T-helper 2 cell treated with Interferon-gamma antibody and Interleukin-4, amounts not matched to agents 5 μg/mL and 100 μg/mL, for 36 hours (primary cell): ENCODE measurements at regions not wholly inside any gene's neighbourhood (a gene's known extent, or its start where the extent isn't known, plus 50 kb on each side); places are given as distances from the start of the nearest gene placed in this dataset.

Source experiments
- DNase-seq: peaks from one replicate; pipeline ENCODE4 v3.0.0; 2021; ENCODE audit warnings: low spot score
- H3K27ac Mint-ChIP-seq: one replicate; pipeline ENCODE4 v1.8.0; 2021; ENCODE audit warnings: mild to moderate bottlenecking, mixed read lengths
- H3K27me3 Mint-ChIP-seq: one replicate; pipeline ENCODE4 v1.8.0; 2021; ENCODE audit warnings: low read depth, mixed read lengths
- H3K36me3 Mint-ChIP-seq: one replicate; pipeline ENCODE4 v1.8.0; 2021; ENCODE audit warnings: low read depth, mixed read lengths
- H3K4me1 Mint-ChIP-seq: one replicate; pipeline ENCODE4 v1.8.0; 2021; ENCODE audit warnings: low read depth, mixed read lengths
- H3K4me3 Mint-ChIP-seq: one replicate; pipeline ENCODE4 v1.8.0; 2022; ENCODE audit warnings: mild to moderate bottlenecking, moderate library complexity, mixed read lengths
- H3K9me3 Mint-ChIP-seq: one replicate; pipeline ENCODE4 v1.8.0; 2021; ENCODE audit warnings: mixed read lengths

GRCh38 chr1:217010253-217010652 lies 287.0 kb upstream of the ESRRG start:
- H3K4me1 Mint-ChIP-seq, result no peaks in the 10 kb centered on the region
- no peaks in the 10 kb centered on the region for H3K36me3 Mint-ChIP-seq
- no peaks in the 10 kb centered on the region for H3K27me3 Mint-ChIP-seq
- no peaks in the 10 kb centered on the region for H3K9me3 Mint-ChIP-seq
- no peak for DNase-seq
- H3K27ac Mint-ChIP-seq, result no peak overlapping the region
- no peak overlapping the region for H3K4me3 Mint-ChIP-seq

- Mint-ChIP-seq H3K27ac (no peak overlapping the region), H3K4me1 (no peaks in the 10 kb centered on the region), H3K27me3 (no peaks in the 10 kb centered on the region), H3K36me3 (no peaks in the 10 kb centered on the region), H3K9me3 (no peaks in the 10 kb centered on the region), H3K4me3 (no peak overlapping the region)
- DNase-seq, result no peak
These were observed 286.1 kb upstream of the ESRRG start for GRCh38 chr1:217009376-217009775.

GRCh38 chr1:217004776-217005436 lies 281.7 kb upstream of the ESRRG start:
- no peak overlapping the region for H3K27ac Mint-ChIP-seq
- no peaks in the 10 kb centered on the region for H3K27me3 Mint-ChIP-seq
- no peaks in the 10 kb centered on the region for H3K36me3 Mint-ChIP-seq
- H3K4me1 Mint-ChIP-seq, result no peaks in the 10 kb centered on the region
- no peaks in the 10 kb centered on the region for H3K9me3 Mint-ChIP-seq
- no peak overlapping the region for H3K4me3 Mint-ChIP-seq
- no peak for DNase-seq

GRCh38 chr1:217003355-217003754 lies 280.1 kb upstream of the ESRRG start:
- no peaks in the 10 kb centered on the region for H3K27me3 Mint-ChIP-seq
- H3K9me3 Mint-ChIP-seq, result no peaks in the 10 kb centered on the region
- no peaks in the 10 kb centered on the region for H3K4me1 Mint-ChIP-seq
- no peak overlapping the region for H3K27ac Mint-ChIP-seq
- H3K4me3 Mint-ChIP-seq, result no peak overlapping the region
- no peaks in the 10 kb centered on the region for H3K36me3 Mint-ChIP-seq
- DNase-seq, result no peak

GRCh38 chr1:216997831-216998230 lies 274.6 kb upstream of the ESRRG start:
- Mint-ChIP-seq H3K36me3 (no peaks in the 10 kb centered on the region), H3K27ac (no peak overlapping the region), H3K4me1 (no peaks in the 10 kb centered on the region), H3K27me3 (no peaks in the 10 kb centered on the region), H3K9me3 (no peaks in the 10 kb centered on the region), H3K4me3 (no peak overlapping the region)
- no peak for DNase-seq

- Mint-ChIP-seq H3K27ac (no peak overlapping the region), H3K36me3 (no peaks in the 10 kb centered on the region), H3K9me3 (no peaks in the 10 kb centered on the region), H3K27me3 (no peaks in the 10 kb centered on the region), H3K4me3 (no peak overlapping the region), H3K4me1 (no peaks in the 10 kb centered on the region)
- DNase-seq, result no peak
These were observed 273.8 kb upstream of the ESRRG start for GRCh38 chr1:216997069-216997468.

GRCh38 chr1:216984536-216984935 lies 261.3 kb upstream of the ESRRG start:
- DNase-seq, result no peak
- no peaks in the 10 kb centered on the region for H3K4me1 Mint-ChIP-seq
- no peak overlapping the region for H3K4me3 Mint-ChIP-seq
- no peak overlapping the region for H3K27ac Mint-ChIP-seq
- H3K9me3 Mint-ChIP-seq, result no peaks in the 10 kb centered on the region
- H3K27me3 Mint-ChIP-seq, result no peaks in the 10 kb centered on the region
- H3K36me3 Mint-ChIP-seq, result no peaks in the 10 kb centered on the region

- Mint-ChIP-seq H3K9me3 (no peaks in the 10 kb centered on the region), H3K36me3 (no peaks in the 10 kb centered on the region), H3K27me3 (no peaks in the 10 kb centered on the region), H3K4me1 (no peaks in the 10 kb centered on the region), H3K27ac (no peak overlapping the region), H3K4me3 (no peak overlapping the region)
- no peak for DNase-seq
These were observed 260.6 kb upstream of the ESRRG start for GRCh38 chr1:216983823-216984222.

GRCh38 chr1:216961516-216961915 lies 238.3 kb upstream of the ESRRG start:
- Mint-ChIP-seq H3K27me3 (no peaks in the 10 kb centered on the region), H3K4me1 (no peaks in the 10 kb centered on the region), H3K27ac (no peak overlapping the region), H3K36me3 (no peaks in the 10 kb centered on the region), H3K4me3 (no peak overlapping the region), H3K9me3 (peaks cover 6% of the 10 kb centered on the region)
- DNase-seq, result no peak

- H3K36me3 Mint-ChIP-seq, result no peaks in the 10 kb centered on the region
- H3K4me1 Mint-ChIP-seq, result no peaks in the 10 kb centered on the region
- no peak overlapping the region for H3K4me3 Mint-ChIP-seq
- H3K27me3 Mint-ChIP-seq, result no peaks in the 10 kb centered on the region
- peaks cover 10% of the 10 kb centered on the region for H3K9me3 Mint-ChIP-seq
- no peak for DNase-seq
- no peak overlapping the region for H3K27ac Mint-ChIP-seq
These were observed 237.5 kb upstream of the ESRRG start for GRCh38 chr1:216960716-216961115.

- no peak overlapping the region for H3K4me3 Mint-ChIP-seq
- H3K27me3 Mint-ChIP-seq, result no peaks in the 10 kb centered on the region
- H3K4me1 Mint-ChIP-seq, result no peaks in the 10 kb centered on the region
- no peak overlapping the region for H3K27ac Mint-ChIP-seq
- DNase-seq, result no peak
- H3K36me3 Mint-ChIP-seq, result no peaks in the 10 kb centered on the region
- peaks cover 15% of the 10 kb centered on the region for H3K9me3 Mint-ChIP-seq
These were observed 235.3 kb upstream of the ESRRG start for GRCh38 chr1:216958569-216958968.

- no peak overlapping the region for H3K27ac Mint-ChIP-seq
- no peaks in the 10 kb centered on the region for H3K27me3 Mint-ChIP-seq
- H3K4me1 Mint-ChIP-seq, result no peaks in the 10 kb centered on the region
- H3K4me3 Mint-ChIP-seq, result no peak overlapping the region
- H3K36me3 Mint-ChIP-seq, result no peaks in the 10 kb centered on the region
- peaks cover 16% of the 10 kb centered on the region for H3K9me3 Mint-ChIP-seq
- DNase-seq, result no peak
These were observed 230.3 kb upstream of the ESRRG start for GRCh38 chr1:216953495-216953894.

GRCh38 chr1:216952864-216953263 lies 229.6 kb upstream of the ESRRG start:
- Mint-ChIP-seq H3K9me3 (peaks cover 16% of the 10 kb centered on the region), H3K36me3 (no peaks in the 10 kb centered on the region), H3K4me1 (no peaks in the 10 kb centered on the region), H3K4me3 (no peak overlapping the region), H3K27me3 (no peaks in the 10 kb centered on the region), H3K27ac (no peak overlapping the region)
- no peak for DNase-seq

- no peak overlapping the region for H3K27ac Mint-ChIP-seq
- no peaks in the 10 kb centered on the region for H3K36me3 Mint-ChIP-seq
These were observed 222.4 kb upstream of the ESRRG start for GRCh38 chr1:216945538-216946080.

More at GRCh38 chr1:216945538-216946080, 222.4 kb upstream of the ESRRG start:
- no peak for DNase-seq
- H3K27me3 Mint-ChIP-seq, result no peaks in the 10 kb centered on the region
- no peaks in the 10 kb centered on the region for H3K9me3 Mint-ChIP-seq
- H3K4me3 Mint-ChIP-seq, result no peak overlapping the region
- no peaks in the 10 kb centered on the region for H3K4me1 Mint-ChIP-seq
